Activated naive CD8-positive, alpha-beta T cell treated with anti-CD3 and anti-CD28 coated beads for 36 hours (primary cell): ENCODE measurements at regions not wholly inside any gene's neighbourhood (a gene's known extent, or its start where the extent isn't known, plus 50 kb on each side); places are given as distances from the start of the nearest gene placed in this dataset.

Experiments used
- DNase-seq: peaks from one replicate; pipeline ENCODE4 v3.0.0; 2021
- H3K27ac Mint-ChIP-seq: one replicate; pipeline ENCODE4 v1.8.0; 2022; ENCODE audit warnings: mild to moderate bottlenecking, moderate library complexity, mixed read lengths
- H3K27me3 Mint-ChIP-seq: one replicate; pipeline ENCODE4 v1.8.0; 2022; ENCODE audit warnings: mild to moderate bottlenecking, mixed read lengths
- H3K36me3 Mint-ChIP-seq: one replicate; pipeline ENCODE4 v1.8.0; 2021; ENCODE audit warnings: mild to moderate bottlenecking, mixed read lengths
- H3K4me1 Mint-ChIP-seq: one replicate; pipeline ENCODE4 v1.8.0; 2021; ENCODE audit warnings: mixed read lengths
- H3K4me3 Mint-ChIP-seq: one replicate; pipeline ENCODE4 v1.8.0; 2022; ENCODE audit warnings: mild to moderate bottlenecking, moderate library complexity, mixed read lengths
- H3K9me3 Mint-ChIP-seq: one replicate; pipeline ENCODE4 v1.8.0; 2022; ENCODE audit warnings: mixed read lengths

GRCh38 chr12:126534495-126534894, 1469.3 kb downstream of the AACS start:
- no peaks in the 10 kb centered on the region for H3K9me3 Mint-ChIP-seq
- H3K27ac Mint-ChIP-seq: no peak overlapping the region
- H3K4me1 Mint-ChIP-seq: no peaks in the 10 kb centered on the region
- DNase-seq: no peak
- no peak overlapping the region for H3K4me3 Mint-ChIP-seq
- H3K36me3 Mint-ChIP-seq: no peaks in the 10 kb centered on the region
- H3K27me3 Mint-ChIP-seq: no peaks in the 10 kb centered on the region

DNA sequence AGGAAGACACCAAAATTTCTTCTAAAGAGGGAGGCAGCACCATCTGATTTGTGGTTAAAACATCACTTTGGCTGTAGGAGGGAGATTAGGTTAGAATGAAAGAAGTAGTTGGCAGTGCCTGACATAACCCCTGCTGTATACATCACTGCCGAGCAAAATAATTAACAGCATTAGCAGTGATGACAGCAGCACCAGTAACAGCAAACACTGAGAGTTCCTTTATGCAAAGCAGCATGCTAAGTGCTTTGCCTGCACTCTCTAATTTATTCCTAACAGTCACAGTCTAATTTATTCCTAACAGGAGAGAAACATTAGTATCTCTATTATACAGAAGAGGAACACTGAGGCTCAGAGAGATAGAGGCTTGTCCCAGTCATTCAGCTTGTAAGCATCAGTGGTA, 1469.7 kb downstream of the AACS start:
- Mint-ChIP-seq H3K9me3 (no peaks in the 10 kb centered on the region), H3K4me3 (no peak overlapping the region), H3K27me3 (no peaks in the 10 kb centered on the region), H3K4me1 (no peaks in the 10 kb centered on the region), H3K36me3 (no peaks in the 10 kb centered on the region), H3K27ac (no peak overlapping the region)
- no peak for DNase-seq

DNA sequence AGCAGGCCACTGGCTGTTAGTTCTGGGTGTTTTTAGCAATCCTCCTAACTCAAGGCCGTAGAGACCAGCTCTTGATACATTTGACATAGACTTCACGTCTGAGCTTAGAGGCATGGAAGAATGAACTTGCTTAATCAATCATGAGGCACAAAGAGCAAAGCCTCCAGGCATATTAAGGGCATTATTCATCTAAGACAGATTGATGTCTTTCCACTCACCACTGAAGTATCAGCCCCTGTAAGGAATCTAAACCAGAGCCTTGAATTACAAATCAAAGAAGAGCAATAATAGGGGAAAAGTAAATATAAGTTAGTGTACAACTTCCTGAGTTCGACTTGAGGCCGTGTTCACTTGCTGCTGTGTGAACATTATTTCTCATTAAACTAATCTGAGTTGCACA, 1470.7 kb downstream of the AACS start:
- H3K27ac Mint-ChIP-seq: no peak overlapping the region
- H3K36me3 Mint-ChIP-seq: no peaks in the 10 kb centered on the region
- no peaks in the 10 kb centered on the region for H3K9me3 Mint-ChIP-seq
- H3K27me3 Mint-ChIP-seq: no peaks in the 10 kb centered on the region
- DNase-seq: no peak
- H3K4me3 Mint-ChIP-seq: no peak overlapping the region
- no peaks in the 10 kb centered on the region for H3K4me1 Mint-ChIP-seq

DNA sequence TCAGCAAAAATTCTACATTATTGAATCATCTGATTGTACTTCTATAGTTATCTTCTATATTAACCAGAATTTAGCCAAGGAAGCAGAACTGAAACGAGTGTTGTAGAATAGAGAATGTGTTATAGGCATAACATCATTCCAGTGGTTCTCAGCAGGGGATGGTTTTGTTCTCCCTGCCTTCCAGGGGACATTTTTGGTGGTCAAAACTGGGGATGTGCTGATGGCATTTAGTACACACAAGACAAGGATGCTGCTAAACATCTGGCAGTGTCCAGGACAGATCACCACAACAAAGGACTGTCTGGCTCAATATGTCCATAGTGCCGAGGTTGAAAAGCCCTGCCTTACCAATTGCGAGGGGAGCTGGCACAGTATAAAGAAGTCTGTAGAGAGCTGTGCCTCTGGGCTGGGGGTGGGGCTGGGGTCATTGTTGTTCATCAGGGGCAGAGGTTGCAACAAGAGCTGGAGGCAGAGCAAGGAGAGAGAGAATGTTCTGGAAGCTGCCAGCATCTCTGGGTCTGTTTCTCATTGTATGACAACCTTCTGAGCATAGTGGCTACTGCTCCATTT, 1472.8 kb downstream of the AACS start:
- Mint-ChIP-seq H3K9me3 (no peaks in the 10 kb centered on the region), H3K4me1 (no peaks in the 10 kb centered on the region), H3K4me3 (no peak overlapping the region), H3K27me3 (no peaks in the 10 kb centered on the region), H3K27ac (no peak overlapping the region), H3K36me3 (no peaks in the 10 kb centered on the region)
- no peak for DNase-seq

GRCh38 chr12:126538888-126539287, 1473.7 kb downstream of the AACS start:
- Mint-ChIP-seq H3K4me1 (no peaks in the 10 kb centered on the region), H3K4me3 (no peak overlapping the region), H3K9me3 (no peaks in the 10 kb centered on the region)

DNA sequence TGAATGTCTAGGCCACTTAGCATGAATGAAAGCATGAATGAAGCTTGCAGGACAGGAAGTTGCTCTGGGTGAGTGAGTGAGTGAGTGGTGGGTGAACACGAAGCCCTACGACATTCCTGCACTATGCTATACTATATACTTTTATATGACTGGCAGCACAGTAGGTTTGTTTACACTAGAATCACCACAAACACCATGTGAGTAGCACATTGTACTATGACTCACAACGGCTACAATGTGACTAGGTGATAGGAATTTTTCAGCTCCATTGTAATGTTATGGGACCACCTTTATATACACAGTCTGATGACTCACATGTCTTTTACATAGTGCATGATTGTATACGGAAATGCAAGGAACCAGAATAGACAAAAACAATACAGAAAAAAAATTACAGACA, 1480.2 kb downstream of the AACS start:
- no peak overlapping the region for H3K27ac Mint-ChIP-seq
- no peaks in the 10 kb centered on the region for H3K4me1 Mint-ChIP-seq
- no peaks in the 10 kb centered on the region for H3K36me3 Mint-ChIP-seq
- H3K27me3 Mint-ChIP-seq: no peaks in the 10 kb centered on the region
- H3K4me3 Mint-ChIP-seq: no peak overlapping the region
- no peak for DNase-seq
- H3K9me3 Mint-ChIP-seq: peaks cover 5% of the 10 kb centered on the region

More at GRCh38 chr12:126538888-126539287, 1473.7 kb downstream of the AACS start:
- no peak for DNase-seq
- no peaks in the 10 kb centered on the region for H3K36me3 Mint-ChIP-seq
- H3K27me3 Mint-ChIP-seq: no peaks in the 10 kb centered on the region
- no peak overlapping the region for H3K27ac Mint-ChIP-seq

- H3K27ac Mint-ChIP-seq: no peak overlapping the region
- no peaks in the 10 kb centered on the region for H3K27me3 Mint-ChIP-seq
- DNase-seq: no peak
- H3K4me1 Mint-ChIP-seq: no peaks in the 10 kb centered on the region
- no peak overlapping the region for H3K4me3 Mint-ChIP-seq
- H3K9me3 Mint-ChIP-seq: peaks cover 5% of the 10 kb centered on the region
- no peaks in the 10 kb centered on the region for H3K36me3 Mint-ChIP-seq
These were observed 1482.7 kb downstream of the AACS start for GRCh38 chr12:126547905-126548304.

DNA sequence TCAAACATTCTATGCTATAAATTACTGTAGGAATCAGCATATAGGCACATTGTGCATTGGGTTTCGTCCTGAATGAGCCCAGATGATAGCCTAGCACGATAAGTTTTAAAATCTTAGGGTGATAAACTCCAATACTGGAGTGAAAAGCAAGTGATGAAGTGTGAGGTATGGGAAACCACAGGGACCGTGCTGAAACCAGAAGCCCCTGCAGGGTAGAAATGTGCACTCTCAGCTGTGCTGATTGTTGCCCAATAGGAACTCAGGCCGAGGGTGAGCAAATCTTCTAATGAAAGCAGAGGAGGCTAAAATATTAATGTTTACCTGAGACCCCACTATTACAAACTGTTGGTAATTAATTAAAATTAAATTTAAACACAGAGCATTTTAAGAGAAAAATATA, 1486.6 kb downstream of the AACS start:
- no peak overlapping the region for H3K27ac Mint-ChIP-seq
- H3K27me3 Mint-ChIP-seq: no peaks in the 10 kb centered on the region
- no peaks in the 10 kb centered on the region for H3K36me3 Mint-ChIP-seq
- H3K4me3 Mint-ChIP-seq: no peak overlapping the region
- no peak for DNase-seq
- no peaks in the 10 kb centered on the region for H3K9me3 Mint-ChIP-seq
- no peaks in the 10 kb centered on the region for H3K4me1 Mint-ChIP-seq

DNA sequence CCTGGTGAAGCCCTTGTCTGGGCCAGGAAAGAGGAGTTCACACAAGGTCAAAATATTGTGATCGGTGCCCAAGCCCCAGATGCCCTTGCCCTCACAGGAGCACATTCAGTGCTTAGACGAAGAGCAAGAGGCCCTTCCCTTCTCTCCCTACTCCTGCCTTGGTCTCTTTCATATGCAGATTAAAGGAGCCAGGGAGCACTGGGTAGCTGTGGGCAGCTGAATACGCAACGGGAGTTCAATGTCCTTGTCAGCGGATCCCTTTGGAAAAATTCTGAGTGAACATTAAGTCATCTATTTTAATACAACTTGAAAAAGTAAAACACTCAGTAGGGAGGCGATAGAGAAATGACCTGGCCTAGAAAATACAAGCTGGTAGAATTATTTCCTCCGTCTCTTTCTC, 1489.4 kb downstream of the AACS start:
- H3K27me3 Mint-ChIP-seq: no peaks in the 10 kb centered on the region
- no peaks in the 10 kb centered on the region for H3K36me3 Mint-ChIP-seq
- no peaks in the 10 kb centered on the region for H3K4me1 Mint-ChIP-seq
- H3K27ac Mint-ChIP-seq: no peak overlapping the region
- DNase-seq: no peak
- no peak overlapping the region for H3K4me3 Mint-ChIP-seq
- H3K9me3 Mint-ChIP-seq: no peaks in the 10 kb centered on the region

- no peaks in the 10 kb centered on the region for H3K36me3 Mint-ChIP-seq
- H3K9me3 Mint-ChIP-seq: no peaks in the 10 kb centered on the region
- no peaks in the 10 kb centered on the region for H3K27me3 Mint-ChIP-seq
- no peak overlapping the region for H3K4me3 Mint-ChIP-seq
- no peaks in the 10 kb centered on the region for H3K4me1 Mint-ChIP-seq
- no peak for DNase-seq
- H3K27ac Mint-ChIP-seq: no peak overlapping the region
These were observed 1492.4 kb downstream of the AACS start for GRCh38 chr12:126557659-126558058.

GRCh38 chr12:126558219-126558618, 1493.0 kb downstream of the AACS start:
- Mint-ChIP-seq H3K36me3 (no peaks in the 10 kb centered on the region), H3K4me3 (no peak overlapping the region), H3K4me1 (no peaks in the 10 kb centered on the region), H3K9me3 (no peaks in the 10 kb centered on the region), H3K27ac (no peak overlapping the region), H3K27me3 (no peaks in the 10 kb centered on the region)
- no peak for DNase-seq

DNA sequence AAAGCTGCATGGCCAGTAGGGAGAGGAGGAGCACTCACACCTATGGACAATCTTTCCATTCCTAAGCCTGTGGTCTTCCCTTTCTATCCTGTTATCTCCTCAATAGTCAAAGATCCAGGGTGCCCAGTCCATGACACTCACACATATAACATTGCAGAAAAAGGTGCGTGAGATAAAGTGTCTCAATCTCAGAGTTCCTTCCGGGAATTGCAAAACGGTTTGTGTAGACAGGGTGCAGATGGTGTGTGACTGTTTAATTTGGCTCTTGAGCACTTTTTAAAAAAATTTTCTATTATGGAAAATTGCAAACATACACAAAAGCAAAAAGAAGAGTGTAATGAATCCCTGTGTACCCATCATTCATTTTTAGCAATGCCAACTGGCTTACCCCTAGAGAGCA, 1493.6 kb downstream of the AACS start:
- Mint-ChIP-seq H3K9me3 (no peaks in the 10 kb centered on the region), H3K4me1 (no peaks in the 10 kb centered on the region), H3K27me3 (no peaks in the 10 kb centered on the region), H3K36me3 (no peaks in the 10 kb centered on the region), H3K27ac (no peak overlapping the region), H3K4me3 (no peak overlapping the region)
- no peak for DNase-seq

DNA sequence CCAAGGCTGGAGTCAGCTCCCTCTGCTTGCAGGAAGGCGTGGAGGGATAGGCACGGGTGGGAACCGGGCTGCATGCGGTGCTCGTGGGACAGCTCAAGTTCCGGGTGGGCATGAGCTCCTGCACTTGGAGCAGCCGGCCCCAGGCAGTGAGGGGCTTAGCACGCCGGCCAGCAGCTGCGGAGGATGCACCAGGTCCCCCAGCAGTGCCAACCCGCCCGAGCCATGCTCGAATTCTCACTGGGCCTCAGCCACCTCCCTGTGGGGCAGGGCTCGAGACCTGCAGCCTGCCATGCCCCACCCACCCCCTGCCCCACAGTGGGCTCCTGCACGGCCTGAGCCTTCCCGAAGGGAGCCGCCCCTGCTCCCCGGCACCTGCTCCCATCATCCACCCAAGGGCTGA, 1501.8 kb downstream of the AACS start:
- no peaks in the 10 kb centered on the region for H3K36me3 Mint-ChIP-seq
- DNase-seq: no peak
- peaks cover 4% of the 10 kb centered on the region for H3K9me3 Mint-ChIP-seq
- H3K4me3 Mint-ChIP-seq: no peak overlapping the region
- no peaks in the 10 kb centered on the region for H3K27me3 Mint-ChIP-seq
- H3K27ac Mint-ChIP-seq: no peak overlapping the region
- H3K4me1 Mint-ChIP-seq: no peaks in the 10 kb centered on the region

GRCh38 chr12:126569706-126570105, 1504.5 kb downstream of the AACS start:
- no peak overlapping the region for H3K27ac Mint-ChIP-seq
- H3K4me3 Mint-ChIP-seq: no peak overlapping the region
- H3K9me3 Mint-ChIP-seq: peaks cover 5% of the 10 kb centered on the region
- H3K27me3 Mint-ChIP-seq: no peaks in the 10 kb centered on the region
- no peak for DNase-seq
- H3K4me1 Mint-ChIP-seq: no peaks in the 10 kb centered on the region
- no peaks in the 10 kb centered on the region for H3K36me3 Mint-ChIP-seq

DNA sequence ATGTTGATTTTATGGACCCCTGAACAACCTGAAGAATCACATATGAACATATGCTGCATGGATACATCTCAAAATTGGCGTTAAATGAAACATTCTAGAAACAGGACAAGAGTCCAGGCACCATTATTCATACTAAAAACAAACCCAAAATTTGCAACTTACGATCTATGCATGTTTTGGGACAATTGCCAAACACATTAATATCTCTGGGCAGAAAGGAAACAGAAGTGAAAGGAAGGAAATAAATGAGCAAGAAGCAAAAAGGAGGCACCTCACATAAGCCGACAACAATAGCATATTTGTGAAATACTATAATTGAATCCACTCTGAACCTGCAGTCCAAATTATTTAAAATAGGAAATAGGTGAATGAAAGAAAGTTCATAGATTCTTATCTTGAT, 1505.3 kb downstream of the AACS start:
- Mint-ChIP-seq H3K9me3 (peaks cover 5% of the 10 kb centered on the region), H3K4me3 (no peak overlapping the region), H3K36me3 (no peaks in the 10 kb centered on the region), H3K4me1 (no peaks in the 10 kb centered on the region), H3K27me3 (no peaks in the 10 kb centered on the region), H3K27ac (no peak overlapping the region)
- DNase-seq: no peak

- Mint-ChIP-seq H3K36me3 (no peaks in the 10 kb centered on the region), H3K27ac (no peak overlapping the region), H3K4me3 (no peak overlapping the region), H3K9me3 (peaks cover 4% of the 10 kb centered on the region), H3K27me3 (no peaks in the 10 kb centered on the region), H3K4me1 (no peaks in the 10 kb centered on the region)
- DNase-seq: no peak
These were observed 1506.9 kb downstream of the AACS start for GRCh38 chr12:126572170-126572569.

GRCh38 chr12:126581655-126582054, 1516.4 kb downstream of the AACS start:
- Mint-ChIP-seq H3K36me3 (no peaks in the 10 kb centered on the region), H3K4me1 (no peaks in the 10 kb centered on the region)

More at GRCh38 chr12:126581655-126582054, 1516.4 kb downstream of the AACS start:
- no peaks in the 10 kb centered on the region for H3K27me3 Mint-ChIP-seq
- no peak overlapping the region for H3K4me3 Mint-ChIP-seq
- H3K27ac Mint-ChIP-seq: no peak overlapping the region
- DNase-seq: no peak
- no peaks in the 10 kb centered on the region for H3K9me3 Mint-ChIP-seq
